GM10266 (cell line): ENCODE measurements at regions not wholly inside any gene's neighbourhood (a gene's known extent, or its start where the extent isn't known, plus 50 kb on each side); places are given as distances from the start of the nearest gene placed in this dataset.

ENCODE experiments used
- DNase-seq: peaks from one replicate; pipeline ENCODE4 v3.0.0; 2012; ENCODE audit errors: extremely low spot score
- CTCF ChIP-seq: IDR thresholded peaks from 2 replicates; pipeline ENCODE4 v1.5.1; 2012; ENCODE audit warnings: mild to moderate bottlenecking, low read depth; ENCODE audit not compliant: control insufficient read depth, insufficient read depth; ENCODE audit errors: missing control alignments

- TF ChIP-seq CTCF = no peak
- DNase-seq = no peak
Measured at GRCh38 chr21:38714039-38714817, 91.5 kb upstream of the ETS2 start.

GRCh38 chr21:38714999-38715398 is 90.7 kb upstream of the ETS2 start:
- no peak for DNase-seq
- no peak for TF ChIP-seq CTCF

- TF ChIP-seq CTCF = no peak
- no peak for DNase-seq
Measured at GRCh38 chr21:38716088-38716487, 89.6 kb upstream of the ETS2 start.

- no peak for DNase-seq
- TF ChIP-seq CTCF = no peak
Measured at GRCh38 chr21:38716942-38717341, 88.8 kb upstream of the ETS2 start.

GRCh38 chr21:38718481-38718880 is 87.2 kb upstream of the ETS2 start:
- DNase-seq = no peak
- TF ChIP-seq CTCF = no peak

- TF ChIP-seq CTCF = no peak
- no peak for DNase-seq
Measured at GRCh38 chr21:38720074-38720473, 85.7 kb upstream of the ETS2 start.

GRCh38 chr21:38721055-38721454 is 84.7 kb upstream of the ETS2 start:
- no peak for DNase-seq
- TF ChIP-seq CTCF = no peak
